Neuronal stem cell (in vitro differentiated cells): ENCODE measurements at regions not wholly inside any gene's neighbourhood (a gene's known extent, or its start where the extent isn't known, plus 50 kb on each side); places are given as distances from the start of the nearest gene placed in this dataset.

ENCODE experiments used
- DNase-seq: peaks from one replicate; pipeline ENCODE4 v3.0.0-alpha.2; 2013; ENCODE audit warnings: low spot score
- H2AFZ ChIP-seq: one replicate; pipeline ENCODE4 v1.6.1; 2013; ENCODE audit warnings: mild to moderate bottlenecking, low read length, inconsistent platforms
- H2AK5ac ChIP-seq: 2 replicates; pipeline ENCODE4 v1.6.1; 2013; ENCODE audit warnings: low read depth, mild to moderate bottlenecking, inconsistent platforms, low read length, moderate library complexity, mixed read lengths
- H2BK120ac ChIP-seq: 2 replicates; pipeline ENCODE4 v1.6.1; 2013; ENCODE audit warnings: low read depth, mild to moderate bottlenecking, inconsistent platforms, low read length, moderate library complexity, mixed read lengths
- H2BK12ac ChIP-seq: one replicate; pipeline ENCODE4 v1.6.1; 2013; ENCODE audit warnings: low read length, inconsistent platforms
- H2BK15ac ChIP-seq: 2 replicates; pipeline ENCODE4 v1.6.1; 2013; ENCODE audit warnings: mild to moderate bottlenecking, low read length, inconsistent platforms, mixed read lengths
- H2BK5ac ChIP-seq: one replicate; pipeline ENCODE4 v1.6.1; 2013; ENCODE audit warnings: inconsistent platforms, mild to moderate bottlenecking, low read length, moderate library complexity
- H3K14ac ChIP-seq: one replicate; pipeline ENCODE4 v1.6.1; 2013; ENCODE audit warnings: low read length, inconsistent platforms
- H3K18ac ChIP-seq: 2 replicates; pipeline ENCODE4 v1.6.1; 2013; ENCODE audit warnings: low read length, inconsistent platforms
- H3K23ac ChIP-seq: 2 replicates; pipeline ENCODE4 v1.6.1; 2013; ENCODE audit warnings: low read depth, mild to moderate bottlenecking, mixed read lengths, low read length, inconsistent platforms; ENCODE audit not compliant: poor library complexity
- H3K27ac ChIP-seq: replicated peaks from 3 replicates; pipeline ENCODE4 v1.5.1; 2013; ENCODE audit warnings: low read length, inconsistent platforms
- H3K27me3 ChIP-seq, 3 experiments: 2 replicates each; pipeline ENCODE4 v1.6.1; 2013; ENCODE audit warnings: low read length in 3 of 3, mild to moderate bottlenecking in 2 of 3, inconsistent platforms in 1 of 3, low read depth in 1 of 3, mixed read lengths in 1 of 3, moderate library complexity in 1 of 3; ENCODE audit not compliant: control insufficient read depth in 3 of 3, insufficient read depth in 3 of 3
- H3K36me3 ChIP-seq, 2 donors: replicated peaks in 1 of 2; 2 replicates each; pipeline ENCODE4 v1.6.1; 2013; ENCODE audit warnings: low read length in 2 of 2; ENCODE audit not compliant: control insufficient read depth in 2 of 2, insufficient read depth in 2 of 2
- H3K4ac ChIP-seq: 2 replicates; pipeline ENCODE4 v1.6.1; 2013; ENCODE audit warnings: inconsistent platforms, mild to moderate bottlenecking, low read length, moderate library complexity
- H3K4me1 ChIP-seq, 2 donors: 1 replicate in 1 of 2; 2 replicates in 1 of 2; pipeline ENCODE4 v1.6.1; 2013; ENCODE audit warnings: low read length in 2 of 2, low read depth in 1 of 2; ENCODE audit not compliant: control insufficient read depth in 2 of 2, insufficient read depth in 1 of 2
- H3K4me2 ChIP-seq: one replicate; pipeline ENCODE4 v1.6.1; 2013; ENCODE audit warnings: mild to moderate bottlenecking, low read length, inconsistent platforms; ENCODE audit not compliant: insufficient read depth, poor library complexity, severe bottlenecking
- H3K4me3 ChIP-seq, 2 donors: 2 replicates each; pipeline ENCODE4 v1.5.1; 2013; ENCODE audit warnings: low read length in 2 of 2, mild to moderate bottlenecking in 2 of 2, inconsistent platforms in 1 of 2, moderate library complexity in 1 of 2
- H3K79me1 ChIP-seq: one replicate; pipeline ENCODE4 v1.6.1; 2013; ENCODE audit warnings: low read depth, mild to moderate bottlenecking, inconsistent platforms, low read length, moderate library complexity
- H3K9ac ChIP-seq: one replicate; pipeline ENCODE4 v1.6.1; 2013; ENCODE audit warnings: mild to moderate bottlenecking, low read depth, low read length, inconsistent platforms; ENCODE audit not compliant: poor library complexity
- H3K9me3 ChIP-seq, 2 donors: replicated peaks in 1 of 2; 2 replicates each; pipeline versions ENCODE3 to v1.6.1; 2013; ENCODE audit warnings: low read length in 2 of 2, mild to moderate bottlenecking in 2 of 2, inconsistent platforms in 1 of 2, low read depth in 1 of 2, mixed read lengths in 1 of 2, moderate library complexity in 1 of 2; ENCODE audit not compliant: control insufficient read depth in 2 of 2, insufficient read depth in 1 of 2
- H4K8ac ChIP-seq: one replicate; pipeline ENCODE4 v1.6.1; 2013; ENCODE audit warnings: low read depth, mild to moderate bottlenecking, inconsistent platforms, low read length, moderate library complexity
- H4K91ac ChIP-seq: one replicate; pipeline ENCODE4 v1.6.1; 2013; ENCODE audit warnings: low read length, low read depth, mild to moderate bottlenecking, inconsistent platforms; ENCODE audit not compliant: poor library complexity
- WGBS, 2 donors: extraction: QIAGEN DNeasy Blood & Tissue Kit; methylation state at CpG; one replicate each; pipeline ENCODE4 v1.1.7; 2013; ENCODE audit warnings: missing lambda C conversion rate in 2 of 2, mixed read lengths in 1 of 2; ENCODE audit not compliant: insufficient read length in 2 of 2, insufficient replicate concordance in 1 of 2; ENCODE audit errors: extremely low coverage in 2 of 2; 5-methylcytosine and 5-hydroxymethylcytosine counted together

- no peak overlapping the region for H2BK120ac ChIP-seq
- no peak overlapping the region for H2BK15ac ChIP-seq
- DNase-seq, result no peak
- H2BK5ac ChIP-seq, result no peak overlapping the region
- H3K18ac ChIP-seq, result no peak overlapping the region
- H4K91ac ChIP-seq, result no peak overlapping the region
- no peak overlapping the region for H3K4me3 ChIP-seq
- no peaks in the 10 kb centered on the region for H3K4me1 ChIP-seq
- no peaks in the 10 kb centered on the region for H3K27me3 ChIP-seq
- H3K23ac ChIP-seq, result no peak overlapping the region
- H2AK5ac ChIP-seq, result no peak overlapping the region
- H3K79me1 ChIP-seq, result no peaks in the 10 kb centered on the region
- H3K27ac ChIP-seq, result no peak overlapping the region
- H3K36me3 ChIP-seq, result no peaks in the 10 kb centered on the region
- no peak overlapping the region for H2BK12ac ChIP-seq
- no peak overlapping the region for H3K14ac ChIP-seq
- H3K4me2 ChIP-seq, result no peak overlapping the region
- WGBS, 2 donors, result no CpG with 5 or more reads among the region's 2 CpGs
- no peak overlapping the region for H2AFZ ChIP-seq
- H4K8ac ChIP-seq, result no peak overlapping the region
- H3K9ac ChIP-seq, result no peak overlapping the region
- no peaks in the 10 kb centered on the region for H3K9me3 ChIP-seq
- H3K4ac ChIP-seq, result no peak overlapping the region
Observed at GRCh38 chr7:145779140-145779539, 337.5 kb upstream of the CNTNAP2 start.

GRCh38 chr7:145774777-145775176 is 341.8 kb upstream of the CNTNAP2 start:
- no peak overlapping the region for H3K4me2 ChIP-seq

GRCh38 chr7:145753004-145753403 is 363.6 kb upstream of the CNTNAP2 start:
- H3K27ac ChIP-seq, result no peak overlapping the region
- no peak overlapping the region for H3K23ac ChIP-seq
- no peak overlapping the region for H3K4me2 ChIP-seq
- DNase-seq, result no peak
- no CpG with 5 or more reads among the region's 11 CpGs for WGBS, 2 donors
- no peaks in the 10 kb centered on the region for H3K9me3 ChIP-seq
- no peak overlapping the region for H3K4me3 ChIP-seq
- H3K36me3 ChIP-seq, result no peaks in the 10 kb centered on the region
- no peak overlapping the region for H3K4ac ChIP-seq
- no peak overlapping the region for H2BK5ac ChIP-seq
- no peaks in the 10 kb centered on the region for H3K79me1 ChIP-seq
- H3K4me1 ChIP-seq, result no peaks in the 10 kb centered on the region
- no peak overlapping the region for H2AK5ac ChIP-seq
- H4K91ac ChIP-seq, result no peak overlapping the region
- H3K18ac ChIP-seq, result no peak overlapping the region
- H3K9ac ChIP-seq, result no peak overlapping the region
- H2BK120ac ChIP-seq, result no peak overlapping the region
- no peak overlapping the region for H4K8ac ChIP-seq
- no peak overlapping the region for H2BK15ac ChIP-seq
- H2AFZ ChIP-seq, result no peak overlapping the region
- no peaks in the 10 kb centered on the region for H3K27me3 ChIP-seq
- no peak overlapping the region for H2BK12ac ChIP-seq
- H3K14ac ChIP-seq, result no peak overlapping the region

More at GRCh38 chr7:145774777-145775176, 341.8 kb upstream of the CNTNAP2 start:
- no peak overlapping the region for H3K9ac ChIP-seq
- no peak overlapping the region for H2BK120ac ChIP-seq
- H2AK5ac ChIP-seq, result no peak overlapping the region
- H3K27ac ChIP-seq, result no peak overlapping the region
- no peak overlapping the region for H2BK5ac ChIP-seq
- no peaks in the 10 kb centered on the region for H3K9me3 ChIP-seq
- no peaks in the 10 kb centered on the region for H3K36me3 ChIP-seq
- H4K8ac ChIP-seq, result no peak overlapping the region
- no peaks in the 10 kb centered on the region for H3K4me1 ChIP-seq
- no peak overlapping the region for H2AFZ ChIP-seq
- no peak overlapping the region for H3K23ac ChIP-seq
- H3K4me3 ChIP-seq, result no peak overlapping the region
- no peak overlapping the region for H3K14ac ChIP-seq
- no peak for DNase-seq
- H3K4ac ChIP-seq, result no peak overlapping the region
- no peak overlapping the region for H3K18ac ChIP-seq
- H2BK12ac ChIP-seq, result no peak overlapping the region
- H3K27me3 ChIP-seq, result no peaks in the 10 kb centered on the region
- H2BK15ac ChIP-seq, result no peak overlapping the region
- H3K79me1 ChIP-seq, result no peaks in the 10 kb centered on the region
- no CpG with 5 or more reads among the region's 2 CpGs for WGBS, 2 donors
- H4K91ac ChIP-seq, result no peak overlapping the region

DNA sequence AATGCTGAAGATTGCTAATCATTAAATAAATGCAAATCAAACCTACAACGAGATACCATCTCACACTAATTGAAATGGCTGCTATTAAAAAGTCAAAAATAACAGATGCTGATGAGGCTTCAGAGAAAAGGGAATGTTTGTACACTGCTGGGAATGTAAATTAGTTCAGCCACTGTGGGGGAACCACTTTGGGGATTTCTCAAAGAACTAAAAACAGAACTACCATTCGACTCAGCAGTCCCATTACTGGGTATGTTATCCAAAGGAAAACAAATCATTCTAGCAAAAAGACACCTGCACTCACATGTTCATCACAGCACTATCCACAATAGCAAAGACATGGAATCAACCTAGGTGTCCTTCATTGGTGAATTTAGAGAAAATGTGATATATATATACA is 379.0 kb upstream of the CNTNAP2 start:
- Histone ChIP-seq H3K14ac (no peak overlapping the region), H3K27me3 (no peaks in the 10 kb centered on the region), H2BK12ac (no peak overlapping the region), H3K27ac (no peak overlapping the region), H4K91ac (no peak overlapping the region), H3K79me1 (no peaks in the 10 kb centered on the region), H2AK5ac (no peak overlapping the region), H2BK120ac (no peak overlapping the region), H3K4me3 (no peak overlapping the region), H2BK5ac (no peak overlapping the region), H3K4me2 (no peak overlapping the region), H3K18ac (no peak overlapping the region), H2BK15ac (no peak overlapping the region), H3K23ac (no peak overlapping the region), H2AFZ (no peak overlapping the region), H3K9ac (no peak overlapping the region), H3K4ac (no peak overlapping the region), H4K8ac (no peak overlapping the region), H3K9me3 (no peaks in the 10 kb centered on the region), H3K4me1 (no peaks in the 10 kb centered on the region), H3K36me3 (no peaks in the 10 kb centered on the region)
- no CpG with 5 or more reads among the region's 2 CpGs for WGBS, 2 donors
- DNase-seq, result no peak
